ENCODE measurements at regions not wholly inside any gene's neighbourhood (a gene's known extent, or its start where the extent isn't known, plus 50 kb on each side); places are given as distances from the start of the nearest gene placed in this dataset.

- ATAC-seq (no peak), DNase-seq (no peak)
- Histone ChIP-seq H3K36me3 (ENCODE audit: insufficient read depth in 1 of 2, low read depth in 1 of 2) (no peaks in the 10 kb centered on the region), H3K27ac (no peak overlapping the region), H3K9me3 (no peaks in the 10 kb centered on the region), H3K4me3 (no peak overlapping the region), H3K4me1 (no peaks in the 10 kb centered on the region), H3K27me3 (ENCODE audit: insufficient read depth in 3 of 3, low read length in 2 of 3) (no peaks in the 10 kb centered on the region)
- intact Hi-C loops (cut with DNase I), result no loop called here
- WGBS, 3 donors, result 62 to 71% (median 69%) methylated on average over 12 of the region's 12 CpGs
- no peak for TF ChIP-seq CTCF (IDR thresholded peaks at IDR 0.05)
Observed at GRCh38 chr5:99945478-99946442, 589.4 kb upstream of the FAM174A start.

- H3K36me3 ChIP-seq (ENCODE audit: insufficient read depth in 1 of 2, low read depth in 1 of 2), result no peaks in the 10 kb centered on the region
- no peak overlapping the region for H3K27ac ChIP-seq
- no peaks in the 10 kb centered on the region for H3K4me1 ChIP-seq
- no peaks in the 10 kb centered on the region for H3K27me3 ChIP-seq (ENCODE audit: insufficient read depth in 3 of 3, low read length in 2 of 3)
- no peak overlapping the region for H3K4me3 ChIP-seq
- no peaks in the 10 kb centered on the region for H3K9me3 ChIP-seq
- ATAC-seq, result no peak
- no peak for DNase-seq
- intact Hi-C loops (cut with DNase I), result no loop called here
- no peak for TF ChIP-seq CTCF (IDR thresholded peaks at IDR 0.05)
Observed at GRCh38 chr5:99940540-99940939, 594.6 kb upstream of the FAM174A start.

- no peaks in the 10 kb centered on the region for H3K9me3 ChIP-seq
- DNase-seq (no peak), ATAC-seq (no peak)
- no peak overlapping the region for H3K27ac ChIP-seq
- no peaks in the 10 kb centered on the region for H3K4me1 ChIP-seq
- no peak for TF ChIP-seq CTCF (IDR thresholded peaks at IDR 0.05)
- 0 to 22% (median 15%) methylated on average over 1 of the region's 1 CpG for WGBS, 3 donors
- H3K4me3 ChIP-seq, result no peak overlapping the region
- H3K27me3 ChIP-seq (ENCODE audit: insufficient read depth in 3 of 3, low read length in 2 of 3), result no peaks in the 10 kb centered on the region
- intact Hi-C loops (cut with DNase I), result no loop called here
- H3K36me3 ChIP-seq (ENCODE audit: insufficient read depth in 1 of 2, low read depth in 1 of 2), result no peaks in the 10 kb centered on the region
Observed at GRCh38 chr5:99936911-99937310, 598.3 kb upstream of the FAM174A start.

DNA sequence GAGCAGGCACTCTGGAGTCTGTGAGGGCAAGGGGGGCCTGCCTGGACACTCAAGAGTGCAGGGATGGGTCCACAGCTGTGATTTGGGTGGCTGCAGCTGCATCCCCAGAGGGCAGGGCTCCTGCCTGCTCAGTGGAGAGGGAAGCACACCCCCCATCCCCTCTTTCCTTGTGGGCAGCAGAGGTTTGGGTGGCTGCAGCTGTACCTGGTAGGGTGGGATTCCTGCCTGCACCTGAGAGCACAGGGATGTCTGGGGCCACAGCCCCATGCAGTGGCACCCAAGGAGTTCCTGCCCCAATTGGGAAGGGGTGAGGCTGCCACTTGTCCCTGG lies 605.4 kb upstream of the FAM174A start:
- Histone ChIP-seq H3K9me3 (no peaks in the 10 kb centered on the region), H3K4me1 (no peaks in the 10 kb centered on the region), H3K4me3 (no peak overlapping the region), H3K36me3 (ENCODE audit: insufficient read depth in 1 of 2, low read depth in 1 of 2) (no peaks in the 10 kb centered on the region), H3K27ac (no peak overlapping the region), H3K27me3 (ENCODE audit: insufficient read depth in 3 of 3, low read length in 2 of 3) (no peaks in the 10 kb centered on the region)
- no peak for TF ChIP-seq CTCF (IDR thresholded peaks at IDR 0.05)
- DNase-seq (peak in 1 of 2 donors; percentile 23), ATAC-seq (no peak)
- intact Hi-C loops (cut with DNase I), result no loop called here
